Kidney epithelial cell (primary cell): ENCODE measurements at regions not wholly inside any gene's neighbourhood (a gene's known extent, or its start where the extent isn't known, plus 50 kb on each side); places are given as distances from the start of the nearest gene placed in this dataset.

ENCODE experiments used
- DNase-seq: peaks from one replicate; pipeline ENCODE4 v3.0.0-alpha.2; 2010; ENCODE audit warnings: low read depth
- H3K27me3 ChIP-seq: 2 replicates; pipeline ENCODE4 v1.6.0; 2011; ENCODE audit warnings: low read length; ENCODE audit not compliant: control insufficient read depth, insufficient read depth
- H3K36me3 ChIP-seq: 2 replicates; pipeline ENCODE4 v1.5.1; 2011; ENCODE audit warnings: low read length; ENCODE audit not compliant: control insufficient read depth, insufficient read depth
- H3K4me3 ChIP-seq: 2 replicates; pipeline ENCODE4 v1.5.1; 2011; ENCODE audit warnings: low read depth, mild to moderate bottlenecking, control low read depth, low read length
- CTCF ChIP-seq: IDR thresholded peaks from 2 replicates; pipeline ENCODE4 v1.5.1; 2011; ENCODE audit warnings: mild to moderate bottlenecking, moderate library complexity, low read length, control low read depth, inconsistent platforms; ENCODE audit not compliant: insufficient read depth, poor library complexity, severe bottlenecking

GRCh38 chr4:183588169-183588675, 70.8 kb downstream of the RWDD4 start:
- DNase-seq = no peak
- no peak overlapping the region for H3K4me3 ChIP-seq
- no peaks in the 10 kb centered on the region for H3K27me3 ChIP-seq
- no peak for TF ChIP-seq CTCF
- H3K36me3 ChIP-seq = no peaks in the 10 kb centered on the region

GRCh38 chr4:183588691-183589090, 70.3 kb downstream of the RWDD4 start:
- no peak for TF ChIP-seq CTCF
- Histone ChIP-seq H3K4me3 (no peak overlapping the region), H3K27me3 (no peaks in the 10 kb centered on the region), H3K36me3 (no peaks in the 10 kb centered on the region)
- no peak for DNase-seq

- Histone ChIP-seq H3K36me3 (no peaks in the 10 kb centered on the region), H3K27me3 (no peaks in the 10 kb centered on the region), H3K4me3 (no peak overlapping the region)
- DNase-seq = no peak
- no peak for TF ChIP-seq CTCF
These were observed 69.4 kb downstream of the RWDD4 start for GRCh38 chr4:183589461-183590099.
